Renal pelvis (tissue), 1 donor: ENCODE measurements at regions not wholly inside any gene's neighbourhood (a gene's known extent, or its start where the extent isn't known, plus 50 kb on each side); places are given as distances from the start of the nearest gene placed in this dataset.
A peak's percentile ranks its signal among the peaks of the same experiment; 100 is the strongest.

ENCODE experiments used
- DNase-seq: peaks from one replicate; pipeline ENCODE4 v3.0.0-alpha.2; 2013

DNA sequence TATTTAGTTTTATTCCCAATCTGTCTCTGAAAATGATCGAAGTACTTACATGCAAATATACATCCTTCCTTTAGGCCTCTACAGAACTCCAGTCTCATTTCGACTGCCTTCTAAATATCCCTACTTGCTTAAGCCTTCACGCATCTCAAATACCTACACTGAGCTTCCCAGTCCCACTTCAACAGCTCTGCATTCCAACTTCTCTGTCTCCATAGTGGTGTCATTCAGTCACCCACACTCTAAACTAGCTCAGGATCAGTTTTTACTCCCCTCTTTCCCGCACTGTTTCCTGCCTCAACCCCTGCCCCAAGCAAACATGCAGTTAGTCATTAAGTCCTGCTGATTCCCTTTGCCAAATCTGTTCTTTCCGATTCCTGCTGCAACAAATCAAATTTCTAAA, 91.8 kb upstream of the PREP start:
- DNase-seq, result no peak

DNA sequence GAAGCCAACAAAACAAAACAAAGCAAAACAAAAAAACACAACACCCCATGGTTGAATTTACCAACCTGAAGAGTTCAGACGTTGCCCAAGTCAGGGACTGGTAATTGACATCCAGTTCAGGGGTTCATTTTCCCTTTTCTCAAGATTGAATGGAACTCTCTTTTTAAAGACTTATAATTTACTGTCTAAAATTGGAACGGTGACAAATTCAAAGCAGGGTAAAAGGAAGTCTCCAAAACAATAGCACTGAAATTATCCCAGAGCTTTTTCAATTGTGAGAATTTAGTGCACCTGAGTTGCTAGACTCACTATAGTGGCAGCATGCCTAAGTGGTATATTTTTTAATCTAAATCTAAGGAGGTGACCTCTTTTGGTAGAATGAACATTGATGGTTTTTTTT, 90.9 kb upstream of the PREP start:
- no peak for DNase-seq

DNA sequence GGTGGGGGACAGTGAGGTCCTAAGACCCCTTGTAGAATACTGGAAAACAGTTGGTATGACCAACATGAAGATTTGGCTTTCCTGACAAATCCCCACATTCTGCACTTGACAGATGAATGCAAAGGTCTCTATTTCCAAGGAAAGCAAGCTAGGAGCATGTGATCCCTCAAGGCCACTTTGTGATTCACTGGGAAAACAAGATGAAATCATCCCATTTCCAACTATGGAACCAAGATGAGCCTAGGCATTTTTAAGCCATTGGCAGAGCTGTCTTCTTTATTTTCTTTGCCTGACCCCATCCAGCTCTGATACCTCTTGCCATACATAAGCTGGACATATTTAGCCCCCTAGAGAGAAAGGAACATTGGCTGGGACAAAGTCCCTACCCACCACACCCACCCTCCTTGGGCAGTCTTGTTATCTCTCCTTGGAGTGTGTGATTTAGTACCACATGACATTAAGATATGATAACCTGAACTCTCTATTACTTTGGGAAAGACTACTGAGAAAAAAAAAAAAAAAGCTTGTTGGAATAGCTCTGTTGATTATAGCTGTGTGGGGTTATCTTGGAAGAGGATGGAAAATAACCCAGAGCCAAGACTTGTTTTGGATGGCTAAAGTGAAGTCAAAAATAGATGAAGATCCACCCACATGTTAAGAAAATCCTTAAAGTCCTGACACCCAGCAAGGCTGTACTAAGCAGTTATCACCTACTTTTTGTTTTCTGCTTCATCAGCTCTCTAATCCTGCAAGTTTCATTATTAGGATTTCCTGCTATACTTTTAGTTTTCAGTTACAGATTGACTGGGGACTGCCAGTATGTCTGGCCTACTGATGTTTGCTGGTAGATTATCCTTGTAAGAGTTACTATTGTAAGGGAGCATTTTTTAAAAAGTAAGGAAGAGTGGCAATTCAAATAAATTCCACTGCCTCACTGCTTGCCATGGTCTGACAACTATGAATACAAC, 90.1 kb upstream of the PREP start:
- no peak for DNase-seq

DNA sequence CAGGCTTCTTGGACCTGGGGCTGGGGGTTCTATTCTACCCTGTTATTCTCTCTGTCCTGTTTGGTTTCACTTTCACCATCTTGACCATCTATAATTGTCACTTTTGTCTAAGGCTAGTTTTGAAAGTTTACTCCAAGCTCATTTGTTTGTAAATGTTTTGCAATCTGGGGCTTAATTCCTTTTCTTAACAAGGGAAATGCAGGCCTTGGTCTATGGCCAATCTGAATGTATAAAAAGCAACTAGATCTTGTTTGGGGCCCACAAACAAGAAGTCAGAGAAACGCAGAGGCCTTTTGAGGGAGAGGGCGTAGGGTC, 86.3 kb upstream of the PREP start:
- DNase-seq, result no peak

DNA sequence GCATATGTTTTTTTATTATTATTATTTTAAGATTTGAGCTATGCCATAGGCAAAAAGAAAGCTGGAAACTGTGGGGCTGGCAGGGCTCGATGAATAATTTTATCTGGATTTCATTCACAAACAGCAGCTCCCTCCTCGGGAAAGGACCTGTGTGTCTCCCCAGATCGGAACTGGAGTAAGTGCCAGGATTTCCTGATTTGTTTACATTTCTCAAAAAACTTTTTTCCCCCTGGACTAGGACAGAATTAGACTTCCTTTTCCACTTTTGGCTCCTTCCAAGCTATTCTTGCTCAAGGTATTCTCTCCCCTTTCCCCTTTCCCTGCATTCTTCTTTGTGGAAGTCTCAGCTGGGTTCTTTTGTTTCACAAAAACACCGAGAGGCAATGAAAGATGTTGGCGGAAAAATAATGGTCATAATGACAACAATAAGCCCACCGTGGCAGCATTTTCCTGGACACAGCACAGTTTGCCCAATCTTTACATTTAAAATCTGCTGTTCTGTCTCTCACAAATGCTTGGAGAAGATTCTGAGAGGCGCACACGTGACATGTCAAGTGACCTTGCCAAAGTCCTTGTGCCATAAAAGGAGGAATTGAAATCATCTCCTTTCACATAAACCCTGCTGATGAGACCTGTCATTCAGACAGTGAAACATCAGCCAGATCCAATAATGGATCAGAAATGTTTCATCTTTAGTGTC, 85.8 kb upstream of the PREP start:
- DNase-seq, result no peak

DNA sequence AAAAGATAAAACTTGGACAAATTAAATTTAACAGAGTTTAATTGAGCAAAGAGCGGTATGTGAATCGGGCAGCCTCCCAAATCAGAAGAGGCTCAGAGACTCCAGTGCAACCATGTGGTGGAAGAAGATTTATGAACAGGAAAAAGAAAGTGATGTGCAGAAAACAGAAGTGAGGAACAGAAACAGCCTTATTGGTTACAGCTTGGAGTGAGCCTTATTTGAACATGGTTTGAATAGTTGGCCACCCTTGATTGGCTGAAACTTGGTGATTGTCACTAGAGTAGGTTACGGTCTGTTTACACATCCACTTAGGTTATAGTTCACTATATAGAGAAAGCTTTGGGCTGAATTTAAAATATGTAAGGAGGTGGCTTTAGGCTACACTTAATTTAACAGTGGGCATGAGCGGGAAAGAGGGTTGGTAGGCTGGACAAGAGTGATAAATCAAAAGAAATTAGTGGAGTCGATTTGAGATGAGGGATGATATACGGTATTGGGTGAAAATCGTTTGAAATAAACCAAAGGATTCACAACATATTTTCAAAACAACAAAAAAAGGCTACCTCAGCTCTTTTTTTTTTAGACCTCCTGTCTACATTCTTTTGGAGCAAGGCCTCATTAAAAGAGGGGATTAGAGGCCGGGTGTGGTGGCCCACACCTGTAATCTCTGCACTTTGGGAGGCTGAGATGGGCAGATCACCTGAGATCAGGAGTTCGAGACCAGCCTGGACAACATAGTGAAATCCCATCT, 84.3 kb upstream of the PREP start:
- no peak for DNase-seq

DNA sequence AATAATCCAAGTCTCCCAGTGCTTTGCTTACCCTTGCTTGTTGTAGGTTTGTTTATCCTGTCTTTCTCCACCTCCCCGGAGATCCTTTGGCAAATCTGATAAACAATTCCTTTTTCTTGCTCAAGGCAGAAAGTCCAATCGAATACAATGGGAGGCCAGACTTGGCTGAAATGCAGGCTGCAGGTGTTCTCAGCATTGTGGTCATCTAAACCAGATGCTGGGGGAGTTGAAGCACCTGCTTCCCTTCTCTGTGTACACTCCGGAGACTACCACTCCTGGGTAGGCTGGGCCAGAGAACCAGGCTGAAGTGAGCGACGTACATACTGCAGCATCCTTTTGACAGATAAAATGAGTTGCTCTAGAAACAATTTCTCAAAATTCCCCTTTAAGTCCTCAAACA, 82.6 kb upstream of the PREP start:
- no peak for DNase-seq

DNA sequence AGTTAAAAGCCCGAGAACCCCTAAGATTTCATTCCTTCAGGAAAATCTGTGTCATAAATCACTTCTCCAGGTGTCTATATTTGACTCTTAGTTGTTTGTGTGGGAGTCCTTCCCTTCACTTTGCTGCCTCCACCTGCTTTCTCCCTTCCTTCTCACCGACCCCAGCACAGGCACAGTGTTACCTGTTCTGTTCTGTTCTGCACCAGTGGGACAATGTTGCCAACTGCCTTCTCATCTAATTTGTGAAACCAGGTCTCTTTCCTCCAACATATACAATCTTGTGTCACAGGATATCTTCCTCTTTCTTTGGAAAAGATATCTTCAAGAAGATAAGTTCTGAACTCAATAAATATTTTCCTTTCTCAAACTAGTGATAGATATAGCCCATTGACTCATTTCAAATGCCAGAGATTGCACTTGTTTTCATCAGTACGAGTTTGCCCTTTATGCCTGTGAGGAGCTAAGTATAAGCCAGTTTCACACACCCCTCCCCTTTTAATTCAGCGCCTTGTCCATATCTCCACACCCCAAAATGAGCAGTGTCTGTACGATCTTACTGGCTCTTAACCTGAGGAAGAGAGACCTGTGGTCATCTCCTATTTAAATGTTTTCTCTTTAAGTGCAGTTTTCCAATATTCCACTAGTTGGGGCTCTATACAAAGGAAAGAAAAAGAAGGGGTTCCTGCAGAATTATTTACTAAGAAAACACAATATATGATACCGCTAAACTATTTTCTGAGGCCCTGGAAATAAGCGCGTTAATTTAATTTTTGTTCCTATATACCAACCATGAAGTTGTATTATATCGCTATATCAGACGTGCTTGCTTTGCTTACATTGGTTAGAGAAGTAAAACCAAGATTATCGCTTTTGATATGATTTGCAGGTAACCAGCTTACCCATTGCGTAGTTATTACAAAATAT, 81.6 kb upstream of the PREP start:
- DNase-seq, result peak; percentile 55

DNA sequence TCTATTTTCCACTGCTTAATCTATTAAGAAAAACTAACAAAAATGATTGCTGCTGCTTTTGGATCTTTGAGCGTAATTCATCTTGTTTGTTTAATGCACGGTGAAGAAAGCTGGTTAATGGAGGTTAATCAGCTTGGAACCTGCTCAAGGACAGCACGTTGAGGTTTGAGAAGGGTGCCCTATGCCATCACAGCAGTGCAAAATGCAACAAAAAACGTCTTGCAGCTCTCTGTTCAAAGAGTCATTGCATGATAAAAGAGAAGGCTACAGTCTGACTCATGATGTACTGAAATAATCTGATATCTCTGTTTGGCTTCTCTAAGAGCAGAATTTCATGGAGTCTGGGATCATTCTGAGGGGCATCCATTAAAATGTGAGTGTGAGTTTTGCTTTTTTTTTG, 80.6 kb upstream of the PREP start:
- DNase-seq, result no peak

DNA sequence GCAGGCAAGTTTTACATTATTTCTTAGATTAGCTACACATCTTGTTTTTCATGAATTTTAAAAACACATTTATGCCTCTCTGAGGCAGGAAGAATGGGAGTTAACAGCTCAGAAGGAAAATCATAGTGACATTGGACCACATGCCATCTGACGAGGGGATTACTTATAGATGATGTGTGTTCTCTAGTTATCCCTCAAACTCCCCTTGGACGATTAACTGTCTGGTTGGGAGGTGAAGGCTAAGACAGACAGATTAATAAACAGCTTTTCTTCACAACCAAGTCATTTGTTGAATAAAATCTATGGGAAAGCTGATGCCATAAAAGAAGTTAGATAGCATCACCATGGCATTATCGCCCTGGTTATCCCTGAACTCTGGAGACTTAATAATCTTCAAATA, 80.0 kb upstream of the PREP start:
- no peak for DNase-seq

DNA sequence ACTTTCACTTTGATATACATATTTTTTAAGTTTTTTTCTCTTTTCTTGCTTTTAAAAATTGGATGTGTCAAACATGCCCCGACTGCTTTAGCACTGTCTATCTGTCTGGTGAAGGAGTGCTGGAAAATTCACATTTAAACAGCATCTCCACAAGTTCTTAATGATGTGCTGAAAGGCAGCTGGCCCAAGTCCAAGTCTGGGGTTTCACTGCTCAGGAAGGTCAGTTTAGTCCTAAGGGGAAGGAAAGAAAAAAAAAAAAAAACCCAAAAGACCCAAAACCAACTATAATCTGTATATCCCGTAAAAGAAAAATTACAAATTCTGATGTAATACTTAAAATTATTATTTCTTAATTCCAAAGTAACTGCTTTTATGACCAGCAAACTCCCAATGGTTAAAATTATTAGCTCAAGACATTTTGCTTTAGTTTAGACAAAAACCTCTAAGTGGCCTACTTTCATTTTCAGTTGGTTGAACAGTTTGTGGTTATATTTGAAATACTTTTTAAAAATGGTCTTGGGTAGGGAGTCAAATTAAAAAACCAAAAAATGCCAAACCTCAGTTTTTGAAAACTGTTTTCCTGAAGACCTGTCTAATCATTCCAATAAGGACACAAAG, 79.5 kb upstream of the PREP start:
- no peak for DNase-seq

DNA sequence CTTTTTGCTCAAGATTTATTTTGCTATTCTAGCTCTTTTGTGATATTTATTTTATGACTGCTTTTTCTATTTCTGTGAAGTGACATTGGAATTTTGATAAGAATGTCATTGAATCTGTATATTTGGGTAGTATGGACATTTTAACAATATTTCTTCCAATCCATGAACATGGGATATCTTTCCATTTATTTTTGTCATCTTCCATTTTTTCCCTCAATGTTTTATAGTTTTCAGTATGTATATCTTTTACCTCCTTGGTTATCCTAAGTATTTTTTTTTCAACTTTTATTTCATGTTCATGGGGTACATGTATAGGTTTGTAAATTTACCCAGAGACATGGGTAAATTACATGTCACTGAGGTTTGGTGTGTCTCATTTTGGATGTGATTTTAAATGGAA, 74.1 kb upstream of the PREP start:
- DNase-seq, result no peak

DNA sequence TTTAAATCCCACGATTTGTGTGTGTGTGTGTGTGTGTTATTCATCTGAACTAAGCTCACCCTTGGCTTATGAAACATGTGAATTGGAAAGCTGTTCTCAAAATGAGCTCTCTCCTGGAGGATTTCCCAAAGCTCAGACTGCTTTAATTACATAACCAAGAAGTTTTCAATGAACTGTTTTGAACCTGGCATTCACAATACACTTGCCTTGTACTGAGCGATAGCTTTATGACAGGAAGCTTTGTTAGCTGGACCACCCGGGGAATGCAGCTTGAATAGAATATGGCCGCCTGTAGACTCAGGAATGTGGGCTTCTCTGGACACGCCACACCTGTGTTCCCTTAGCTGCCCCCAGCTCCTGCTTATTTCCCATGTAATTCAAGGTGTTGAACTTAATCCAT, 71.4 kb upstream of the PREP start:
- DNase-seq, result no peak

DNA sequence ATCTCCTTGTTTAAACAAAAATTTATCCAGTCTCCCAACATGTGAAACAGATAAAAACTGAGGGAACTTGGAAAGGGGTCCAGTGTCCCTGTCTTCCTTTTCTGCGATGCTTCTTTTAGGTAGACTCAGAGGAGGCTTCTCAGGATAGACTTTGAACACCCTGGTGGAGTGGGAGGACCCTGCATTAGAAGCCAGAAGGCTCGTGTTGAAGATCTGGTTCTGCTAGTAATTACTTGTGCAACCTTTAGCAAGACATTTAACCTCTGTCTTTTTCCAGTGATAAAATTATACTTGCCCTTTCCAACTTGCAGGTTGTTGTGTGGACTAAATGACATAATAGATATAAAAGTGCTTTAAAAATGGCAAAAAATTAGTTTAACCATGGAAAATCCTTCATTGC, 67.1 kb upstream of the PREP start:
- DNase-seq, result no peak

DNA sequence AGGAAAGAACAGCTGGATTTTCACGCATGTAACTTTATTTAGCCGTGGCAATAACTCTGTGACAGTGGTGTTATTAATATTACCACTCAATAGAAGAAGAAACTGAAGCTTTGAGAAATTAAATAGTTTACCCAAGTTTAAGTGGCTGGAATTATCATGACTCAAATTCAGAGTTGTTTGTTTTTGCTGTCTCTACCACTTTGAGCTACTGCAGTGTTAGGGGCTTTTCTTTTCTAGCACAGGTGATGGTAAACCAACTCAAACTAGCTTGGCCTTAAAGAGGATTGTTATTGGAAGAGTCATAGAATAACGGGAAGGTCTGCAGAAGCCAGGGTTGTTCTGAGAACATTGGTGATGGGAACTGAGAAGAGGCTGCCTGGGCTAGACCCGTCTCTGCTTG, 66.0 kb upstream of the PREP start:
- DNase-seq, result no peak

DNA sequence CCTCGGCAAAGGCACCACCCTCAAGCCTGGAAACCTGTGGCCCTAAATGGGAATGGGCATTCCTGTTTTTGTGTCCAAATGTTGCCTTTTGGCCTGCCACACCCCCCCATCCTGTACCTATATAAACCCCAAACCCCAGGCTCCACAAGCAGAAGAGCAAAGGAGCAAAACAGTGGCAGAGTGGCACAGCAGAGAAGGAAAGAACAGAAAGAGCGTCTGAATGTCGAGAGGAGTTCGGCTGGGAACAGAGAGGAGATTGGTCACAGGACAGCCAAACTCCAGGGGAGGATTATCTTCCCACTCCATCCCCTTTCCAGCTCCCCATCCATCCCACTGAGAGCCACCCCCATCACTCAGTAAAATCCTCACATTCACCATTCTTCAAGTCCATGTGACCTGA, 58.0 kb upstream of the PREP start:
- DNase-seq, result no peak

DNA sequence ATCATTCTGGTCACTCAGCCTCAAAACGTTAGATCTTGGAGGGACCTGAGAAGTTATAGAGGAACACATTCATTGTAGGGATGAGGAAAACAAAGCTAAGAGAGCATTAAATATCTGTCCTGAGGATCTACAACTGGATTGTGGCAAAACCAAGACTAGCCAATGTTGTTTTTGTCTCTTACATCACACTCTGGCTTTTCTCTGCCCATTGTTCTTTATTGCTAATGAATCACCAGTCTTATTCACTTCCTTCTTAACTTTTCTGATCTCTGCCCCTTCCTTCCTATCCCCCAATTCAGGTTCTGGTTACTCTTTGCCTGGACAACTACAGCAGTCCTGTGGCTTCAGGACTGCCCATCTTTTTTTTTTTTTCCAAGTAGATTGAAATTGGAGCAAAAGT, 57.0 kb upstream of the PREP start:
- no peak for DNase-seq

DNA sequence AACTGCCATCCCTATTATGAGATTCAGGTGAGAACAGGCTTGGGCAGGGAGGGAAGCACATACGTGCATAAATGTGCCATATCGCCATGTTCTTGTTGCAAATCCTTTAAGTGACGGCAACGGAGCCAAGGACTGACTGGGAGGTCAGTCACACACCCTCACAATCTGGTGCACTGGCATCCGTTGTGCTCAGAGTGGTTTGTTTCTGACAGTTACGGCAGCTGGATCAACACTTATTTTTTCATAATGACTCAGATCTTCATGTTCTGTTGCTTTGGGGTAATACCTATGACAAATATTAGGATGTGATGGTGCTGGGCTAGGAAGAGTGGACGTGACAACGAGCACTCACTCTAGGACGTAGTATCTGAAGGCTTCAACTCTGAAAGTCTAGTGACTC, 56.2 kb upstream of the PREP start:
- DNase-seq, result no peak

DNA sequence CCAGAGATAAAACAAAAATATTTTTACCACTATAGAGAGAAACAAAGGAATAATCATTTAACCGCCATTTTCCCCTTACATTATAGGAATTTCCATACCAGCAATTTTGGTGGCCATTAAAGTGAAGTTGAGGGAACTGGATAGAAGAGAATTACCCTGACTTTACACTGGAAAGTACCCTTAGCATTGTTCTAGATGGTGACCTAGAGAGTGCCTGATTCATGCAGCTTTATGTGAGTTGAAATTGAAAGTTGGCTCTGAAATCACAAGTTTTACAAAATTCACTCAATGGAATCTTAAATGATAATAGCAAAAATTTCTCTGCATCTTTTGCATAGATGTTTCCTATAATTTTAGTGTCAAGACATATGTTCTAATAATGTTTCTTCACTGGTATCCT, 55.7 kb upstream of the PREP start:
- no peak for DNase-seq

DNA sequence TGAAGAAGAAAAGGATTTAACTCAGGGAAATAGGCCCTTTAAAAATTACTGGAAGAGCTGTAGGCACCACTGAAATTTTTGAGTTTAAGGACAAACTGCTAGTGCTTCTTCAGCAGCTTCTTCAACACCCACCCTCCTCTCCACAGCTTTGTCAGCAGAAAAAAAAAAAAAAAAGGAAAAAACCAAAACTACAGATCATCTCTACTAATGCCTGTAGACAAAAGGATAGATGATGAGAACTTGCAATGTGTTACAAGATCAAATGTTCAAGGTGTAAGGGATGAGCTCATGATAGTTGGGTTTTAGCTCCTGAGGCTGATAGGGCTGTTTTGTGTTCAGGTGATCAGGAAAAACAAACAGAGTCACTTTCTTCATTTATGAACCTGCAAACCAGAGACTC, 55.2 kb upstream of the PREP start:
- no peak for DNase-seq

DNA sequence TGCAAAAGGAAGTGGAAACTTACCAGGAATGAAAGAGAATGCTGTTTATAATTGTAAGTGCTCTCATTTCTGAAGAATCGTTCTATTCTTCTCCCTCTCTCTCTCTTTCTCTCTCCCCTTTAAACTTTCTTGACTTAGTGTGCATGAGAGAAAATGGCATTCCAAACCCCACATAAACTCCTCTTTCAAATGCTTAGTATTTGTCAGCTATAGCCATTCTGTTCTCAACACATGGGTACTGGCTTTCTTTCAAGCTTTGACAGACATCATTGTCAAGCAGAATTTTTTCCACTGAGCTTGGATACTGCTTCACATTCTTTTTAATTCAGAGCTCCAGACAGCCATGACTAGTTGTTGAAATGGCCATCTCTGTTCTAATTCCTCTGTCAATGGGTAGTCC, 51.1 kb upstream of the PREP start:
- no peak for DNase-seq
